GM13977 (cell line): ENCODE measurements at regions not wholly inside any gene's neighbourhood (a gene's known extent, or its start where the extent isn't known, plus 50 kb on each side); places are given as distances from the start of the nearest gene placed in this dataset.

ENCODE experiments used
- DNase-seq: peaks from one replicate; pipeline ENCODE4 v3.0.0; 2012; ENCODE audit warnings: low spot score
- in situ Hi-C: fragments of 300-500 bp; cut with MboI; formaldehyde crosslinking; loops from one replicate; pipeline ENCODE4 v1.12.0; 2022; ENCODE audit warnings: low sequenced_read_pairs, low pct_unique_long_range_greater_than_20kb, mixed read lengths, inconsistent platforms; ENCODE audit not compliant: unreplicated experiment
- TF ChIP-seq, protein P1 (sequence below): IDR thresholded peaks from 2 replicates; pipeline ENCODE4 v1.5.1; 2012; ENCODE audit warnings: mild to moderate bottlenecking, control low read depth; ENCODE audit not compliant: insufficient read depth; ENCODE audit errors: extremely low read depth, missing control alignments

DNA sequence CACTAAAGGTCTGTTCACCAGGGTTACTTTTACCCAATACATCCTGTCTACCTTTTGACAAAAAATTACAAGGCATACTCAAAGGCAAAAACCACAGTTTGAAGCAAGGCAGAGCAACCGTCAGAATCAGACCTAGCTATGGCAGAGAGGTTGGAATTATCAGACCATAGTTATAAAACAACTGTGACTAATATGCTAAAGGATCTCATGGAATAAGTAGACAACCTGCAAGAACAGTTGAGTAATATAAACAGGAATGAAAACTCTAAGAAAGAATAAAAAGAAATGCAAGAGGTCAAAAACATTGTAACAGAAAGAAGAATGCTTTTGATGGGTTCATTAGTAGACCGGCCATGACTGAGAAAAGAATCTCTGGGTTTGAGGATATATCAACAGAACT lies 318.8 kb upstream of the KCNH7 start:
- no peak for DNase-seq
- TF ChIP-seq, protein P1, sequence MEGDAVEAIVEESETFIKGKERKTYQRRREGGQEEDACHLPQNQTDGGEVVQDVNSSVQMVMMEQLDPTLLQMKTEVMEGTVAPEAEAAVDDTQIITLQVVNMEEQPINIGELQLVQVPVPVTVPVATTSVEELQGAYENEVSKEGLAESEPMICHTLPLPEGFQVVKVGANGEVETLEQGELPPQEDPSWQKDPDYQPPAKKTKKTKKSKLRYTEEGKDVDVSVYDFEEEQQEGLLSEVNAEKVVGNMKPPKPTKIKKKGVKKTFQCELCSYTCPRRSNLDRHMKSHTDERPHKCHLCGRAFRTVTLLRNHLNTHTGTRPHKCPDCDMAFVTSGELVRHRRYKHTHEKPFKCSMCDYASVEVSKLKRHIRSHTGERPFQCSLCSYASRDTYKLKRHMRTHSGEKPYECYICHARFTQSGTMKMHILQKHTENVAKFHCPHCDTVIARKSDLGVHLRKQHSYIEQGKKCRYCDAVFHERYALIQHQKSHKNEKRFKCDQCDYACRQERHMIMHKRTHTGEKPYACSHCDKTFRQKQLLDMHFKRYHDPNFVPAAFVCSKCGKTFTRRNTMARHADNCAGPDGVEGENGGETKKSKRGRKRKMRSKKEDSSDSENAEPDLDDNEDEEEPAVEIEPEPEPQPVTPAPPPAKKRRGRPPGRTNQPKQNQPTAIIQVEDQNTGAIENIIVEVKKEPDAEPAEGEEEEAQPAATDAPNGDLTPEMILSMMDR: no peak
- in situ Hi-C loops: no loop called here

DNA sequence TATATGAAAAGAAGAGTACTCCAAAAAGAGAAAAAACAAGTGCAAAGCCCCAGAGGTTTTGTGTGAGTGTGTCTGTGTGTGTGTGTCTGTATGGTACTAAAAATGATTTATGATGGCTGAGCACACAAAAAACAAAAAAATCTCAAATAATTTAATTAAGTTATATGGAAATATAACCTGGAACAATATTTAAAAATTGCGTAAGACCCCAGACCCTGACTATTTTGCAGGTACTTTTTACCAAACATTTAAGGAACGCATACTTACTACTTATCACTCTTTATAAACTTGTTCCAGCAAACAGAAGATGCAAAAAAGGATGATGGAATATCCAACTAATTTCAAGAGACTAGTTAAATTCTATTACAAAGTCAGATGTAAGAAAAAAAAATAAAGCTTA lies 317.4 kb upstream of the KCNH7 start:
- no peak for DNase-seq
- TF ChIP-seq, protein P1: no peak
- in situ Hi-C loops: no loop called here

DNA sequence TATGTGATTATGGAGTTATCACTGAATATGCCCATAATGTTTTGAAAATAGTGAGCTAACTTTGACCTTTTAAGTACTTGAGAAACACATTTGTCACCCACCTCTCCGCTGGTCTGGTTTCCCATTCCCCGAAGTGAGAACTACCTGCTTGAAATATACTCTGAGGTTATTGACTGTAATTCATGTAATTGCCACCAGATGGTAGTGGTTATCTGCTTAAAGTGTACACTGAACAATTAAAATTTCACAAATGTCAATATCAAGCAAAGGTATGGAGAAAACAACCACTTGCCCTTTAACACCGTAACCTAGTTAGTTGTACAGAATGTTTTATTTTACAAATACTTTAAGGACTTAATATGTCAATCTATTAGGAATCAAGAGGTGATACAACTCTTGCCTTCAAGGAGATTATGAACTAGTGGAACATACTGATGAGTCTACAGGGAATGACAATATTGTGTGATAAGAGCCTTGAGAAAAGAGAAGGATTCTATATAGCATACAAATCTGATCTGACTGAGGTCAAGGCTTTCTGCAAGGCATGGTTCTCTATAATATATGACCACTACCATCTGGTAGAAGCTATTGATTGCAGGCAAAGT lies 316.8 kb upstream of the KCNH7 start:
- in situ Hi-C loops: no loop called here
- TF ChIP-seq, protein P1: peak; percentile 56
- peak; percentile 23 for DNase-seq

DNA sequence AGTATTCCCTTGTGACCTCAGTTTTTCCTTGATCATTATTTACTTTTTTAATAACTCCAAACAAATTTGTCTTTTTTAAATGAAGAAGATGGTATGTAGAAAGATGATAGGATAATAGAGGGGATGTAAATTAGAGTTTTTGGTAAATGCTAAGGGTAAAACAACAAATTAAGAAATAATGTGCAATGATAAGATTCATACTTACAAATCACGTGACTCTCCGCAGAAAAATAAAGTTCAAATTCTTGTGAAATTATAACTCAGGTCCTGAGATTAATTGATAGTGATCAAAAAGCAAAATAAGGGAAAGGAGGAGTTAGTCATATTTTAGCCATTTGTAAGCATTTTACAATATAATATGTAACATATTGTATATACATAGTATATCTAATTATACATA lies 304.1 kb upstream of the KCNH7 start:
- DNase-seq: no peak
- TF ChIP-seq, protein P1: no peak
- in situ Hi-C loops: no loop called here

DNA sequence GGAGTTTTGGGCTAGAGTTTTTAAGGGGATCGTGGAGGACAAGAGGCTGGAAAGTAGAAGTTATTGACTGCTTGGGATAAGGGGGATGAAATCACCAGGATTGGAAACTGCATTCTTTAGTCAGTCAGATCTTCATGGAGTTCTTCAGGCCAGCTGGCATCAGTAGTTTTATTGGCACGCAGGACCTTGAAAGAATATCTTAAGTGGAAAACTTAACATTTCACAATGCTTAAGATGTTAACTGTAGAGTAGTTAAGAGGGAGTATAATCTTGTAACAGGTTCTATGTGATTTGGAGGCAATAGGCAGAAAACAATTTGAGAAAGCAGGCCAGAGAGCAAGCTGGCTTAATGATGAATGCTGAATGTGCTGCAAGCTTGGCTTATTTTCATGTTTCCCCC lies 300.4 kb upstream of the KCNH7 start:
- in situ Hi-C loops: no loop called here
- DNase-seq: no peak
- TF ChIP-seq, protein P1: no peak

DNA sequence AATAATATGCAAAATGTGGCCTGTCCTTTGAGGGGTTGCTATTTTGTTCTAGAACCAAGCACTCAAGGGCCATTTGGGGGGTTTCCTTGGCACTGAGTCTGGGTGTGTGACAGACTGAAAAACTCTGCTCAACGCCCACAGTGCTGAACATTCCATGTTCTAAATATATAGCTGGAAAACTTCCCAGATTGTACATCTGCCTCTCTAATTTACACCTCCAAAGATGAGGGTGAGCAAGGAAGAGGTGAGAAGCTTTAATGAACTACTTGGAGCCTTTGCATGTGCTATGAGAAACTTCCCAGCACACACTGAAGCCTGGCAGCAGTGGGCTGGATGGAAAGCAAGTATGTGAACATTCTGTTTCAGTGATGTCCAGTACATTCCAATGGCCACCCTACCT lies 296.7 kb upstream of the KCNH7 start:
- TF ChIP-seq, protein P1: no peak
- in situ Hi-C loops: no loop called here
- no peak for DNase-seq

DNA sequence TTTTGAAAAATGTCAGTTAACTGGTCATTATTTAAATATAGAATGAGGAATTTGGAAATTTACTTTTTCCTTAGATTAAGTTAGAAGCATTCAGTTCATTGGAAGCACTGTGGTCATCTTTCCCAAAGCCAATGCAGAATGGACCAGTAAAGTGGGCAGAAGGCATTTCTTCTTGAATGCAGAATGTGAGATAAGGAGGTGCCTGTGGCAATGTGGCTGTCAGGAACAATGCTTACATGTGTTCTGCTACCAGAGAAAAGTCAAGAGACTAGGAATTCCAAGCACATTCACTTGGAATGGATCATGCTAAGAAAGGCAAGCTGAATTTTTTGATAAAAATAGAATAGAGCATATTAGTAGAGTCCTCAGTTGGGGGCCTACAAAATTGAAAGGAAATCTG lies 295.0 kb upstream of the KCNH7 start:
- no peak for DNase-seq
- TF ChIP-seq, protein P1: no peak

More for the DNA sequence above, 295.0 kb upstream of the KCNH7 start:
- in situ Hi-C loops: no loop called here
